ENCODE measurements at regions not wholly inside any gene's neighbourhood (a gene's known extent, or its start where the extent isn't known, plus 50 kb on each side); places are given as distances from the start of the nearest gene placed in this dataset.
A peak's percentile ranks its signal among the peaks of the same experiment; 100 is the strongest.

DNA sequence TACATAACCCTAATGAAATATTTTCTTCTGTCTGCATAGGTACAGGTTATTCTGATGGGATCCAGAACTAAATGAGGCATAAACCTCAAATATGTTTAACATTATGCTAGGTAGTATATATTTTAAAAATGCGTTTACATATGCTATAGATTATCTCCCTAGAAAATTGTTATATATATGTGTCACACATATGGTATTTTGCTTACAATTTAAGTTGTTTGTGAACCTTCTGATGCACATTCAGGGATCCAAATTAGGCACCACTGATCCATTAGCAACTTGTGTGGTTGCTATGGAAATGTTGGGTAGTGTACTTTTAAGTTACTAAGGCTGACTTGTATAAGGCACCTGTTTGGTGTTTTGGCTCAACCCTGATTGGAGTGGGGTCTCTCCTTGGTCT is 456.7 kb downstream of the AEBP2 start:
- H3K36me3 ChIP-seq (ENCODE audit: insufficient read depth, low read length): no peaks in the 10 kb centered on the region
- no peak overlapping the region for H3K4me3 ChIP-seq (ENCODE audit: low read depth in 1 of 2, low read length in 2 of 2)
- H3K9me3 ChIP-seq (ENCODE audit: low read length): no peaks in the 10 kb centered on the region
- no peaks in the 10 kb centered on the region for H3K27me3 ChIP-seq (ENCODE audit: control insufficient read depth in 1 of 2, insufficient read depth in 2 of 2, low read length in 2 of 2)
- H3K9ac ChIP-seq (ENCODE audit: low read length): no peak overlapping the region
- H3K27ac ChIP-seq (ENCODE audit: low read depth, low read length): no peak overlapping the region
- peaks cover 18% of the 10 kb centered on the region for H3K4me1 ChIP-seq (ENCODE audit: insufficient read depth, low read length)

DNA sequence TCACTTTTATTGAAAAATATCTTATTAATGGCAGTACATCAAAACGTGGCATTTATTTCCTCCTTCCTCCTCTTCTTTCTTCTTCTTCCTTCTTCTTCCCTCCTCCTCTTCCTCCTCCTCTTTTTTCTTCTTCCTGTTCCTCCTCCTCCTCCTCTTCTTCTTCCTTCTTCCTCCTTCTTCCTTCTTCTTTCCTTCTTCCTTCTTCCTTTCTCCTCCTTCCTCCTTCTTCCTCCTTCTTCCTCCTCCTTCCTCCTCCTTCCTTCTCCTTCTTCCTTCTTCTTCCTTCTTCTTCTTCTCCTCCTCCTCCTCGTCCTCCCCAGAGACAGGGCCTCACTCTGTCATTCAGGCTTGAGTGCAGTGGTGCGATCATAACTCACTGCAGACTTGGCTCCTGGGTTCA is 457.2 kb downstream of the AEBP2 start:
- H3K36me3 ChIP-seq (ENCODE audit: insufficient read depth, low read length): no peaks in the 10 kb centered on the region
- H3K27me3 ChIP-seq (ENCODE audit: control insufficient read depth in 1 of 2, insufficient read depth in 2 of 2, low read length in 2 of 2): no peaks in the 10 kb centered on the region
- H3K27ac ChIP-seq (ENCODE audit: low read depth, low read length): no peak overlapping the region
- H3K9ac ChIP-seq (ENCODE audit: low read length): no peak overlapping the region
- no peaks in the 10 kb centered on the region for H3K9me3 ChIP-seq (ENCODE audit: low read length)
- peaks cover 18% of the 10 kb centered on the region for H3K4me1 ChIP-seq (ENCODE audit: insufficient read depth, low read length)
- no peak overlapping the region for H3K4me3 ChIP-seq (ENCODE audit: low read depth in 1 of 2, low read length in 2 of 2)

DNA sequence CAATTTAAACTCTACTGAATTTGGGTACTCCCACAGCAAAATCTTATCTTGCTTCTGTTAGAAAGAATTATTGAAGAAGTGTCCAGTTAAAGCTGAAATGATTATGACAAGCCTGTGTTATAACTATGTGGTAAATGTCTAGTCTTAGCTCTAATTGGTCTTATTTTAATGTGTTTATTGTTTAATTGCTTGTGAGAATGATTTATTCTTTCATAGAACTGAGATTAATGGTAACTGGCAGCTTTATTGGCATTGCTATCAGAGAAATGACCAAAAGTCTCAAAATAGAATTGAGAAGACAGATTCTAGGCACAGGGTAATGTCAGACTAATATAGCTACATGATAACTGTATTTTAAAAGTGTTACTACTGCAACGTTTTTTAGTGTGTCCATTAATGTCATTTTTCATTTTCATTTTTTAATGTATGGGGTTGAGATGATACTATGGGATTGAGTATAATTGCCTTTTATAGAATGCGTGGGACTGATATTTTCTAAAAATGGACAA is 458.7 kb downstream of the AEBP2 start:
- no peaks in the 10 kb centered on the region for H3K27me3 ChIP-seq (ENCODE audit: control insufficient read depth in 1 of 2, insufficient read depth in 2 of 2, low read length in 2 of 2)
- H3K9me3 ChIP-seq (ENCODE audit: low read length): no peaks in the 10 kb centered on the region
- no peak overlapping the region for H3K4me3 ChIP-seq (ENCODE audit: low read depth in 1 of 2, low read length in 2 of 2)
- H3K9ac ChIP-seq (ENCODE audit: low read length): no peak overlapping the region
- no peaks in the 10 kb centered on the region for H3K36me3 ChIP-seq (ENCODE audit: insufficient read depth, low read length)
- H3K4me1 ChIP-seq (ENCODE audit: insufficient read depth, low read length): peaks cover 18% of the 10 kb centered on the region
- H3K27ac ChIP-seq (ENCODE audit: low read depth, low read length): no peak overlapping the region

DNA sequence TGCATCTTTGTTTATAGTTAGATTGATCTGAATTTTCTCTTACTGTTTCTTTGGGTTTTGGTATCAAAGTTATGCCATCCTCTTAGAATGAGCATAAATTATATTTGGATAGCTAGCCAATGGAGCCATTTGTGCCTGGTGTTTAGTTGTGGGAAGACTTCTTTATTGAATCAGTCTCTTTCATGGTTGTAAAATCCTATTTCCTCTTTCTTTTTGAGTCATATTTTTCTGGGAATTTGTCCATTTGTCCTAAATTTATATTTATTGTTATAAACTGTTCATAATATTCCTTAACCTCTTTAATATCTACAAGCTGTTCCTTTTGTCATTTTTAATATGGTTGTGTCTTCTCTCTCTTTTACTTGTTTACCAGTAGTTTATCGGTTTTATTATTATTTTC is 462.5 kb downstream of the AEBP2 start:
- Histone ChIP-seq H3K9me3 (ENCODE audit: low read length) (no peaks in the 10 kb centered on the region), H3K27ac (ENCODE audit: low read depth, low read length) (no peak overlapping the region), H3K4me3 (ENCODE audit: low read depth in 1 of 2, low read length in 2 of 2) (no peak overlapping the region), H3K9ac (ENCODE audit: low read length) (no peak overlapping the region), H3K4me1 (ENCODE audit: insufficient read depth, low read length) (no peaks in the 10 kb centered on the region), H3K36me3 (ENCODE audit: insufficient read depth, low read length) (no peaks in the 10 kb centered on the region), H3K27me3 (ENCODE audit: control insufficient read depth in 1 of 2, insufficient read depth in 2 of 2, low read length in 2 of 2) (no peaks in the 10 kb centered on the region)

DNA sequence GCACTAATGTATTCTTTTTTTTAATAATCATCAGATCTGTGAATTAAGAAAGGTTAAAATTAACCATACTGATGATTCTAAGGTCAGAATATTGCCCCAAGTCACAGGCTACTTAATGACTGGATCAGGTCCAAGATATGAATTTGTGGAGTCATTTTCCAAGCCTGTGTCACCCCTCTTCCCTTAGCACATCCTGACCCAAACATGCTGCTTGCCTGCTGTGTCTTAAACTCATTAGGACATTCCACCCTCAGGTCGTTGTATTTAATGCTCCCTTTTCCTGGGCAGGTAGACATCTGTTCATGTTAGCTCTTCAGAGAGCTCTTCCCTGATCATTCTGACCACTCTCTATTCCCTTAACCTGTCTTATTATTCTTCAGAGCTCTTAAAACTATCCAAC is 463.5 kb upstream of the PDE3A start:
- Histone ChIP-seq H3K27me3 (ENCODE audit: control insufficient read depth in 1 of 2, insufficient read depth in 2 of 2, low read length in 2 of 2) (no peaks in the 10 kb centered on the region), H3K36me3 (ENCODE audit: insufficient read depth, low read length) (no peaks in the 10 kb centered on the region), H3K9ac (ENCODE audit: low read length) (no peak overlapping the region), H3K9me3 (ENCODE audit: low read length) (no peaks in the 10 kb centered on the region), H3K4me1 (ENCODE audit: insufficient read depth, low read length) (no peaks in the 10 kb centered on the region), H3K27ac (ENCODE audit: low read depth, low read length) (no peak overlapping the region), H3K4me3 (ENCODE audit: low read depth in 1 of 2, low read length in 2 of 2) (no peak overlapping the region)

DNA sequence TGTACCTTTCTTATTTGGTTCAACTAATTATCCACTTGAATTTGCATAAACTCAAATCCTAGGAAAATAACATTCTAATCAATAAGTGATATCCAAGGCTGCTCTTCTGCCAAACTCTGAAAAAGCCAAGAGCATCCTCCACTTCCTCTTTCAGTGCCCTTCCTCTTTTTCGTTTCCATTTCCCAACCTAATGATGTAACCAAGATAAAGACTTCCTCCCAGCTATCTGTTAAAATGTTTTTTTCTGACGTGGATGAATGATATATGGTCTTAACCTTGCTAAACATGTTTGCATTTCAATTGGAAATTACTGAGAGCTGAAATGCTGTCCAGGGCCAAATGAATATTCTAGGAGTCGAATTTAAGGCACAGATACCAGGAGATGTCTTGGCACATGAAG is 459.5 kb upstream of the PDE3A start:
- H3K36me3 ChIP-seq (ENCODE audit: insufficient read depth, low read length): no peaks in the 10 kb centered on the region
- no peak overlapping the region for H3K9ac ChIP-seq (ENCODE audit: low read length)
- no peak overlapping the region for H3K4me3 ChIP-seq (ENCODE audit: low read depth in 1 of 2, low read length in 2 of 2)
- H3K4me1 ChIP-seq (ENCODE audit: insufficient read depth, low read length): no peaks in the 10 kb centered on the region
- H3K9me3 ChIP-seq (ENCODE audit: low read length): no peaks in the 10 kb centered on the region
- H3K27ac ChIP-seq (ENCODE audit: low read depth, low read length): no peak overlapping the region
- H3K27me3 ChIP-seq (ENCODE audit: control insufficient read depth in 1 of 2, insufficient read depth in 2 of 2, low read length in 2 of 2): no peaks in the 10 kb centered on the region

DNA sequence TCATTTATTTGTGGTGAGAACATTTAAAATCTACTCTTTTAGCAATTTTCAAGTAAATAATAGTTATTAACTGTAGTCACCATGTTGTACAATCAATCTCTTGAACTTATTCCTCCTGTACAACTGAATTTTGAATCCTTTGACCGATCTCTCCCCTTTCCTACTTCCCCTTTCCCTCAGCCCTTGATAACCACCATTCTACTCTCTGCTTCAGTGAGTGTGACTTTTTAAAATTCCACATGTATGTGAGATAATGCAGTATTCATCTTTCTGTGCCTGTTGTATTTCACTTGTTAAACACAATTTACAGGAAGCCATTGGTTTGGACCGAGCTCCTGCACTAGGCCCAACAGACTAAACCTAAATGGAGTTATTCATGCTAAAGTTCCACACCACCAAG is 458.9 kb upstream of the PDE3A start:
- Histone ChIP-seq H3K36me3 (ENCODE audit: insufficient read depth, low read length) (no peaks in the 10 kb centered on the region), H3K4me1 (ENCODE audit: insufficient read depth, low read length) (no peaks in the 10 kb centered on the region), H3K9ac (ENCODE audit: low read length) (no peak overlapping the region), H3K27me3 (ENCODE audit: control insufficient read depth in 1 of 2, insufficient read depth in 2 of 2, low read length in 2 of 2) (no peaks in the 10 kb centered on the region), H3K27ac (ENCODE audit: low read depth, low read length) (no peak overlapping the region), H3K9me3 (ENCODE audit: low read length) (no peaks in the 10 kb centered on the region), H3K4me3 (ENCODE audit: low read depth in 1 of 2, low read length in 2 of 2) (no peak overlapping the region)

DNA sequence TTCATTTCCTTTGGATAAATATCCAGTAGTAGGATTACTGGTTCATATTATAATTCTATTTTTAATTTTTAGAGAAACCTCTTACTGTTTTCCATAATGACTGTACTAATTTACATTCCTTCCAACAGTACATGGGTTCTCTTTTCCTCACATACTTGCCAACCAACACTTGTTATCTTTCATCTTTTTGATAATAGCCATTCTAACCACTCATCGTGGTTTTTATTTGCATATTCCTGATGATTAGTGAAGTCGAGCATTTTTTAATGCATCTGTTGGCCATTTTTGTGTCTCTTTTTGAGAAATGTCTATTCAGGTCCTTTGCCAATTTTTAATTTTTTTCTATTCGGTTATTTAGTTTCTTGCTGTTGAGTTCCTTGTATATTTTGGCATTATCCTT is 457.7 kb upstream of the PDE3A start:
- Histone ChIP-seq H3K27me3 (ENCODE audit: control insufficient read depth in 1 of 2, insufficient read depth in 2 of 2, low read length in 2 of 2) (no peaks in the 10 kb centered on the region), H3K9ac (ENCODE audit: low read length) (no peak overlapping the region), H3K4me3 (ENCODE audit: low read depth in 1 of 2, low read length in 2 of 2) (no peak overlapping the region), H3K9me3 (ENCODE audit: low read length) (no peaks in the 10 kb centered on the region), H3K27ac (ENCODE audit: low read depth, low read length) (no peak overlapping the region), H3K4me1 (ENCODE audit: insufficient read depth, low read length) (peaks cover 8% of the 10 kb centered on the region), H3K36me3 (ENCODE audit: insufficient read depth, low read length) (no peaks in the 10 kb centered on the region)

DNA sequence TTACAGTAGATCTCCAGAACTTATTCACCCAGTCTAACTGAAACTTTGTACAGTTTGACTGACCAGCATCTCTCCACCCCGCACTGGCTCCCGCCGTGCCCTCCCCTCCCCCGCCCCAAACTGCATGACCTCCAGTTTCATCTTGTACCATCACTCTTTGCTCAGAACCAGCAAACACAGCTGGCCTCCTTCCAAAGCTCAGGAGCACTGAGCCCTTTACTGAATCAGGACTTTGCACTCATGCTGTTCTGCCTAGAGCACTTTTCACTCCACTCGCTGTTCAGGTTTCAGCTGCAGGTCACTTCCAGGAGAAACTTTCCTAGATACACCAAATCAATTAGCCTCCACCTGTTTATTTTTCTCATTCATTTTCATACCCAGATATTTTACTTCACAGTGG is 455.3 kb upstream of the PDE3A start:
- no peaks in the 10 kb centered on the region for H3K9me3 ChIP-seq (ENCODE audit: low read length)
- H3K9ac ChIP-seq (ENCODE audit: low read length): no peak overlapping the region
- no peak overlapping the region for H3K27ac ChIP-seq (ENCODE audit: low read depth, low read length)
- no peaks in the 10 kb centered on the region for H3K27me3 ChIP-seq (ENCODE audit: control insufficient read depth in 1 of 2, insufficient read depth in 2 of 2, low read length in 2 of 2)
- no peak overlapping the region for H3K4me3 ChIP-seq (ENCODE audit: low read depth in 1 of 2, low read length in 2 of 2)
- peaks cover 27% of the 10 kb centered on the region for H3K4me1 ChIP-seq (ENCODE audit: insufficient read depth, low read length)
- H3K36me3 ChIP-seq (ENCODE audit: insufficient read depth, low read length): no peaks in the 10 kb centered on the region

DNA sequence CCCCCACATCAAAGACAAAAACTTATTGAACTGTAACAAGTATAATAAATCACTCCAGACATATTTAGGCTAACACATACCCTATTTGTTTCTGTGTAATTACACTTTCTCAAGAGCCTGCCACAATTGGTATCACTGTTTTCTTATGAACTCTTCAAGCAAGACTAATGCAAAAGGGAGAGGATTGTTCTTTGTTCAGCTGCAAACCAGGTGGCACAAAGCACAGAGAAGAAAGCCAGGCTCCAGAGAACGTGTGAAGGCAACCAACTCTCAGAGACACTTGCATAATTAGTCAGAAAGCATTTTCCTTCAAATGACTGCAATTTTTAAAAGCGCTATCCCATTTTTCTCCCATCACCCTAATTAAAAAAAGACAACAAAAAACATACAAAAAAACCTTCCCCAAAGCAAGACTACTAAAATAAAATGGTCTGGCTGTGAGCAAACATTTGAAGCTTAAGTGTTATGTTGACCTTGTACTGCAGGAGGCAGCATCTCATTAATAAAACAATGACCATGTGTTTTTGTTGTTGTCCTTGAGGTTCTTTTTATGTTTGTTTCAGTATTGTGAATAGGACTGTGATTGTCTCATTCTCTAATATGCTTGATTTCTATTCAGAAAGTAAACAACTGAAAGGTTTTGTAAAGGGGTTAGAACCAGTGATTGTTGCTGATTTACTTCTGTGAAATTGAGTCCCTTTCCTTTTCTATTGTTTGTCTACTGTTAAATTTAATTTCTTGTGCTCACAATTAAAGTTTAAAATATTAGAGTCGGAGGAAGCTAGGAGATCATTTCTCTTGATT is 452.7 kb upstream of the PDE3A start:
- Histone ChIP-seq H3K4me1 (ENCODE audit: insufficient read depth, low read length) (peaks cover 27% of the 10 kb centered on the region), H3K4me3 (ENCODE audit: low read depth in 1 of 2, low read length in 2 of 2) (no peak overlapping the region), H3K36me3 (ENCODE audit: insufficient read depth, low read length) (no peaks in the 10 kb centered on the region), H3K9ac (ENCODE audit: low read length) (no peak overlapping the region), H3K27ac (ENCODE audit: low read depth, low read length) (peak overlapping the region; percentile 17), H3K9me3 (ENCODE audit: low read length) (no peaks in the 10 kb centered on the region), H3K27me3 (ENCODE audit: control insufficient read depth in 1 of 2, insufficient read depth in 2 of 2, low read length in 2 of 2) (no peaks in the 10 kb centered on the region)

DNA sequence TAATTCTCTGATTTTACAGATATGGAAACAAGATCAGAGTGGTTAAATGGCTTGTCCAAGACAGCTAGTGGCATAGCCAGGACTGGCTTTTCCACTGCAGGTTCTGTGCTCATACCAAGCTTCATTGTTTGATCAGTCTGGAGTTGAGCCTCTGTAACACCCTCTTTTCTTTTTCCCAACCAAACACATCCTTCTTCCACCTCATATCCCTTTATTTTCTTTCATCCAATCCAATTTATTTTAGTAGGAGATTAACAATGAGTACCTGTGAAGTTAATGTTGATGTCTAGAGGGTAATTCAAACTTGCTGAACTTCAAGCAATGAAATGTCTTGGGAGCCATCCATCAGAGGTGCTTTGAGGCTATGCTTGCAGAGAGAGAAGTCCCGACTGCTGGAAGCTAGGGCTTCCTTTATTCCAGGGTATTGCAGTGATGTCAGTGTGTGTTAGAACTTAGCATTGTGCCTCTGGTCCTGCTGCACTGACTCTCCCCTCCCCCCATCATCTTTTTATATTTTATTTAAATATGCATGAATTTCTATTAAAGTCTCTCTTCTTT is 452.1 kb upstream of the PDE3A start:
- H3K4me1 ChIP-seq (ENCODE audit: insufficient read depth, low read length): peaks cover 27% of the 10 kb centered on the region
- no peaks in the 10 kb centered on the region for H3K36me3 ChIP-seq (ENCODE audit: insufficient read depth, low read length)
- H3K27ac ChIP-seq (ENCODE audit: low read depth, low read length): no peak overlapping the region
- H3K27me3 ChIP-seq (ENCODE audit: control insufficient read depth in 1 of 2, insufficient read depth in 2 of 2, low read length in 2 of 2): no peaks in the 10 kb centered on the region
- H3K4me3 ChIP-seq (ENCODE audit: low read depth in 1 of 2, low read length in 2 of 2): no peak overlapping the region
- H3K9ac ChIP-seq (ENCODE audit: low read length): no peak overlapping the region
- no peaks in the 10 kb centered on the region for H3K9me3 ChIP-seq (ENCODE audit: low read length)

DNA sequence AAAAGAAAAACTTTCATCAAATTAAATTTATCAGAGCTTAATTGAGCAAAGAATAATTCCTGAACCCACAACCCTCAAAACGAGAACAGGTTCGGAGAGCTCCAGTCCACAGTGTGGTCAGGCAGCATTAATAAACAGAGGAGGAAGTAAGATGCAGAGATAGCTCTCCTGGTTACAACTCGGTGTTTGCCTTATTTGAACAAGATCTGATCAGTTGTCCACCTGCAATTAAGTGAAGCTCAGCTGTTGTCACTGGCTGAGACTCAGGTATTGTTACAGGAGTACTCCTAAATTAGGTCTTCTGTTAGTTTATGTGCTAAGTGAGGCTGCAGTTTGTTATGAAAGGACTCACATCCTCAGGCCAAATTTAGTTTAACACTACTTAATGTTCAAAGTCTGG is 451.4 kb upstream of the PDE3A start:
- H3K4me3 ChIP-seq (ENCODE audit: low read depth in 1 of 2, low read length in 2 of 2): no peak overlapping the region
- H3K4me1 ChIP-seq (ENCODE audit: insufficient read depth, low read length): peaks cover 27% of the 10 kb centered on the region
- H3K9me3 ChIP-seq (ENCODE audit: low read length): no peaks in the 10 kb centered on the region
- no peak overlapping the region for H3K9ac ChIP-seq (ENCODE audit: low read length)
- H3K27ac ChIP-seq (ENCODE audit: low read depth, low read length): no peak overlapping the region
- no peaks in the 10 kb centered on the region for H3K36me3 ChIP-seq (ENCODE audit: insufficient read depth, low read length)
- no peaks in the 10 kb centered on the region for H3K27me3 ChIP-seq (ENCODE audit: control insufficient read depth in 1 of 2, insufficient read depth in 2 of 2, low read length in 2 of 2)

Measured in muscle layer of colon (tissue), 2 donors.